H9 (cell line): ENCODE measurements at regions not wholly inside any gene's neighbourhood (a gene's known extent, or its start where the extent isn't known, plus 50 kb on each side); places are given as distances from the start of the nearest gene placed in this dataset.

ENCODE experiments used
- DNase-seq: peaks from one replicate; pipeline ENCODE4 v3.0.0-alpha.2; 2017
- H2AFZ ChIP-seq: one replicate; pipeline ENCODE4 v1.6.1; 2013; ENCODE audit warnings: mild to moderate bottlenecking, low read length, control low read depth, moderate library complexity
- H2AK5ac ChIP-seq: 2 replicates; pipeline ENCODE4 v1.6.1; 2013; ENCODE audit warnings: low read length, control low read depth, mixed read lengths; ENCODE audit not compliant: insufficient read length
- H2BK120ac ChIP-seq: one replicate; pipeline ENCODE4 v1.6.1; 2013; ENCODE audit warnings: low read depth, mild to moderate bottlenecking, low read length, control low read depth, inconsistent platforms; ENCODE audit not compliant: poor library complexity, severe bottlenecking
- H2BK12ac ChIP-seq: 2 replicates; pipeline ENCODE4 v1.6.1; 2013; ENCODE audit warnings: low read length, control low read depth, mixed read lengths, low read depth; ENCODE audit not compliant: insufficient read length
- H2BK15ac ChIP-seq: 2 replicates; pipeline ENCODE4 v1.6.1; 2013; ENCODE audit warnings: low read depth, low read length, control low read depth
- H2BK20ac ChIP-seq: one replicate; pipeline ENCODE4 v1.6.1; 2013; ENCODE audit warnings: low read depth, mild to moderate bottlenecking, low read length, control low read depth, inconsistent platforms; ENCODE audit not compliant: poor library complexity, severe bottlenecking
- H2BK5ac ChIP-seq: 2 replicates; pipeline ENCODE4 v1.6.1; 2013; ENCODE audit warnings: low read length, control low read depth, mixed read lengths; ENCODE audit not compliant: insufficient read length
- H3K14ac ChIP-seq: 2 replicates; pipeline ENCODE4 v1.6.1; 2013; ENCODE audit warnings: low read length, control low read depth; ENCODE audit not compliant: insufficient read depth
- H3K18ac ChIP-seq: 2 replicates; pipeline ENCODE4 v1.6.1; 2013; ENCODE audit warnings: low read depth, mild to moderate bottlenecking, mixed read lengths, low read length, control low read depth; ENCODE audit not compliant: insufficient read length
- H3K23ac ChIP-seq: 2 replicates; pipeline ENCODE4 v1.6.1; 2013; ENCODE audit warnings: low read length, control low read depth, mixed read lengths, low read depth; ENCODE audit not compliant: insufficient read length
- H3K23me2 ChIP-seq: 2 replicates; pipeline ENCODE4 v1.6.1; 2013; ENCODE audit warnings: low read depth, mild to moderate bottlenecking, mixed read lengths, low read length, control low read depth; ENCODE audit not compliant: insufficient read length, poor library complexity, severe bottlenecking
- H3K27ac ChIP-seq: 2 replicates; pipeline ENCODE4 v1.5.1; 2013; ENCODE audit warnings: low read length, control low read depth, mixed read lengths, low read depth; ENCODE audit not compliant: insufficient read length
- H3K27me3 ChIP-seq: 2 replicates; pipeline ENCODE4 v1.6.1; 2013; ENCODE audit warnings: low read length, control low read depth, inconsistent platforms; ENCODE audit not compliant: insufficient read depth
- H3K4ac ChIP-seq: 2 replicates; pipeline ENCODE4 v1.6.1; 2013; ENCODE audit warnings: low read depth, mild to moderate bottlenecking, control low read depth, inconsistent platforms, low read length, moderate library complexity
- H3K4me1 ChIP-seq: 2 replicates; pipeline ENCODE4 v1.6.1; 2013; ENCODE audit warnings: low read length, control low read depth, inconsistent platforms; ENCODE audit not compliant: insufficient read depth
- H3K4me2 ChIP-seq: 2 replicates; pipeline ENCODE4 v1.6.1; 2013; ENCODE audit warnings: low read length, control low read depth, mixed read lengths; ENCODE audit not compliant: insufficient read length, insufficient read depth
- H3K56ac ChIP-seq: 2 replicates; pipeline ENCODE4 v1.6.1; 2013; ENCODE audit warnings: low read depth, mild to moderate bottlenecking, mixed read lengths, low read length, control low read depth; ENCODE audit not compliant: insufficient read length
- H3K79me1 ChIP-seq: 2 replicates; pipeline ENCODE4 v1.6.1; 2013; ENCODE audit warnings: low read depth, mild to moderate bottlenecking, moderate library complexity, low read length, control low read depth, inconsistent platforms; ENCODE audit not compliant: insufficient read depth, poor library complexity, severe bottlenecking
- H3K79me2 ChIP-seq: 2 replicates; pipeline ENCODE4 v1.6.1; 2013; ENCODE audit warnings: low read length, control low read depth, inconsistent platforms; ENCODE audit not compliant: insufficient read depth
- H3K9ac ChIP-seq: 2 replicates; pipeline ENCODE4 v1.6.1; 2013; ENCODE audit warnings: low read length, control low read depth, mixed read lengths; ENCODE audit not compliant: insufficient read length; ENCODE audit errors: extremely low read depth
- H3K9me3 ChIP-seq: one replicate; pipeline ENCODE4 v1.6.1; 2013; ENCODE audit warnings: low read depth, low read length, inconsistent platforms; ENCODE audit not compliant: control insufficient read depth
- H3T11ph ChIP-seq: one replicate; pipeline ENCODE4 v1.6.1; 2013; ENCODE audit warnings: mild to moderate bottlenecking, low read length, control low read depth, inconsistent platforms
- H4K20me1 ChIP-seq: one replicate; pipeline ENCODE4 v1.6.1; 2013; ENCODE audit not compliant: control insufficient read depth, insufficient read length, insufficient read depth
- H4K5ac ChIP-seq: 2 replicates; pipeline ENCODE4 v1.6.1; 2013; ENCODE audit warnings: low read depth, mild to moderate bottlenecking, mixed read lengths, low read length, control low read depth; ENCODE audit not compliant: insufficient read length
- H4K8ac ChIP-seq: replicated peaks from 2 replicates; pipeline ENCODE4 v1.6.1; 2013; ENCODE audit warnings: low read length, control low read depth, mixed read lengths, low read depth; ENCODE audit not compliant: insufficient read length
- H4K91ac ChIP-seq: 2 replicates; pipeline ENCODE4 v1.6.1; 2013; ENCODE audit warnings: low read depth, mild to moderate bottlenecking, moderate library complexity, mixed read lengths, low read length, control low read depth; ENCODE audit not compliant: insufficient read length
- H3K27ac Mint-ChIP-seq, 3 experiments: 2 replicates in 2 of 3; 3 replicates in 1 of 3; pipeline ENCODE4 v1.8.0; 2020 to 2021; ENCODE audit warnings: mixed read lengths in 3 of 3, mild to moderate bottlenecking in 1 of 3, moderate library complexity in 1 of 3
- H3K27me3 Mint-ChIP-seq: 2 replicates; pipeline ENCODE4 v1.8.0; 2021; ENCODE audit warnings: low read depth, mild to moderate bottlenecking, moderate library complexity, mixed read lengths
- H3K36me3 Mint-ChIP-seq, 3 experiments: 2 replicates in 2 of 3; 3 replicates in 1 of 3; pipeline ENCODE4 v1.8.0; 2020 to 2021; ENCODE audit warnings: low read depth in 3 of 3, mixed read lengths in 3 of 3; ENCODE audit not compliant: insufficient read depth in 1 of 3
- H3K4me1 Mint-ChIP-seq, 2 experiments: 2 replicates each; pipeline ENCODE4 v1.8.0; 2020; ENCODE audit warnings: mixed read lengths in 2 of 2
- H3K4me3 Mint-ChIP-seq, 2 experiments: 2 replicates in 1 of 2; 3 replicates in 1 of 2; pipeline ENCODE4 v1.8.0; 2020 to 2021; ENCODE audit warnings: mild to moderate bottlenecking in 2 of 2, mixed read lengths in 2 of 2, moderate library complexity in 1 of 2
- H3K9me3 Mint-ChIP-seq, 2 experiments: 2 replicates in 1 of 2; 3 replicates in 1 of 2; pipeline ENCODE4 v1.8.0; 2020; ENCODE audit warnings: mild to moderate bottlenecking in 2 of 2, mixed read lengths in 2 of 2, moderate library complexity in 1 of 2
- CTCF ChIP-seq: fragments of 200-600 bp; sonication (generic); conservative IDR thresholded peaks from 3 replicates; pipeline ENCODE4 v1.8.0; 2021; ENCODE audit warnings: antibody characterized with exemption, mild to moderate bottlenecking
- WGBS: extraction: QIAGEN DNeasy Blood & Tissue Kit; methylation state at CpG from one replicate; pipeline ENCODE4 v1.1.7; 2013; ENCODE audit warnings: missing lambda C conversion rate, low lambda C conversion rate, mixed read lengths; ENCODE audit not compliant: insufficient read length; ENCODE audit errors: extremely low coverage; 5-methylcytosine and 5-hydroxymethylcytosine counted together

DNA sequence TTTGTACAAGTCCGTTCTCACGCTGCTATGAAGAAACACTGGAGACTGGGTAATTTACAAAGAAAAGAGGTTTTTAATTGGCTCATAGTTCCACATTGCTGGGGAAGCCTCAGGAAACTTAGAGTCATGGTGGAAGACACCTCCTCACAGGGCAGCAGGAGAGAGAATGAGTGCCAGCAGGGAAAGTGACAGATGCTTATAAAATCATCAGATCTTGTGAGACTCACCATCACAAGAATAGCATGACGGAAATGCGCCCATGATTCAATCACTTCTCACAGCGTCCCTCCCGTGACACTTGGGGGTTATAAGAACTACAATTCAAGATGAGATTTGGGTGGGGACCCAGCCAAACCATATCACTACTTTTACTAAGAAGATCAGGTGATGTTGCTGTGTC is 285.8 kb downstream of the TMX3 start:
- no peak overlapping the region for H2BK5ac ChIP-seq
- H3K23me2 ChIP-seq = no peaks in the 10 kb centered on the region
- no peaks in the 10 kb centered on the region for H3K79me1 ChIP-seq
- H3K23ac ChIP-seq = no peak overlapping the region
- H3K4me2 ChIP-seq = no peak overlapping the region
- H2AFZ ChIP-seq = no peak overlapping the region
- WGBS = no CpG with 5 or more reads among the region's 6 CpGs
- Mint-ChIP-seq H3K9me3 (no peaks in the 10 kb centered on the region), H3K27me3 (no peaks in the 10 kb centered on the region), H3K36me3 (no peaks in the 10 kb centered on the region), H3K4me1 (no peaks in the 10 kb centered on the region), H3K4me3 (no peak overlapping the region), H3K27ac (no peak overlapping the region; a peak in 1 of 7 replicates)
- H3K27ac ChIP-seq = no peak overlapping the region
- H4K91ac ChIP-seq = no peak overlapping the region
- H3K27me3 ChIP-seq = no peaks in the 10 kb centered on the region
- H3K4me1 ChIP-seq = no peaks in the 10 kb centered on the region
- H3K4ac ChIP-seq = no peak overlapping the region
- no peak overlapping the region for H3K9ac ChIP-seq
- no peak overlapping the region for H2BK120ac ChIP-seq
- TF ChIP-seq CTCF = no peak
- no peak overlapping the region for H2BK12ac ChIP-seq
- H3K9me3 ChIP-seq = no peaks in the 10 kb centered on the region
- no peak overlapping the region for H4K8ac ChIP-seq
- no peaks in the 10 kb centered on the region for H3K79me2 ChIP-seq
- H3T11ph ChIP-seq = no peak overlapping the region
- H4K20me1 ChIP-seq = no peaks in the 10 kb centered on the region
- H3K14ac ChIP-seq = no peak overlapping the region
- no peak overlapping the region for H2AK5ac ChIP-seq
- DNase-seq = no peak
- no peak overlapping the region for H2BK15ac ChIP-seq
- no peak overlapping the region for H3K18ac ChIP-seq
- H4K5ac ChIP-seq = no peak overlapping the region
- H2BK20ac ChIP-seq = no peak overlapping the region
- H3K56ac ChIP-seq = no peak overlapping the region
